ENCODE measurements at regions not wholly inside any gene's neighbourhood (a gene's known extent, or its start where the extent isn't known, plus 50 kb on each side); places are given as distances from the start of the nearest gene placed in this dataset.

DNA sequence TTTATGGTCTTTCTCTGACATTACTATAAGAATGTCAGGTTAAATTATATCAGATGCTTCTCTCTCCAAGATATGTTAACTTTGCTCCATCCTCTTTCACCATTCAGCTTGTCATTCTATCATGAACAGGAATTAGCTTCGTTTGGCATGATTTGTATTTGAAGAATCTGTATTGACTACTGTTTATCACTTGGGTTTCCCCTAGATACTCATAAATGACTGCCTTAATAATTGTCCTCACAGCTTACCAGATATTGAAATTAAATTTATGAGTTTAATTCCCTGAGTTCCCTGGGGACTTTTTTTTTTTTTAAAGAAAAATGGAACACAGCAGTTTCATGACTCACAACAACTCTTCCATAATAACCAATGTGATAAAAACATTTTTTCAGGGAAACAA, 76.2 kb upstream of the EOLA2 start:
- WGBS: 37% methylated on average over 1 of the region's 1 CpG
- no peak for DNase-seq (ENCODE audit: low spot score in 2 of 2)

DNA sequence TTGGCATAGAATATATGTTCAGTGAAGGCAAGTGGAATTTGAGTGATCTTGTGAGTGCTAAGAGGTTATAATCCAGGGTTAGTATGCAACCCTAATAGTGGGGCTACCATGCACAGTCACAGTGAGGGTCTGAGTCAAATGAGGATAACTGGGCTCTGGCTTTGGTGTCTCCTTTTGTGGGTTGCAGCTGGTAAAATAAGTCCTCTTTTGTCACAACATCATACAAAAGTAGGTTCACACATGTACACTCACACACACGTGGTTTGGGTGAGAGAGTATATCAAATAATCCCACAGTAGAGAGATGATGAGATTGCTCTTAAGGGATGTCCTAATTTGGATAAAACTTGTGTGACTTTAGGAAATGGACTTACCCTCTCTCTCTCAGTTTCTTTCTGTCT, 79.6 kb upstream of the EOLA2 start:
- H3K27me3 ChIP-seq: no peaks in the 10 kb centered on the region
- no peak overlapping the region for H3K4me3 ChIP-seq
- WGBS: 67% methylated on average over 1 of the region's 1 CpG
- H3K9me3 ChIP-seq: no peaks in the 10 kb centered on the region
- no peaks in the 10 kb centered on the region for H3K4me1 ChIP-seq
- TF ChIP-seq CTCF (IDR thresholded peaks at IDR 0.05): no peak
- no peak for TF ChIP-seq POLR2A (IDR thresholded peaks at IDR 0.05)
- TF ChIP-seq EP300 (IDR thresholded peaks at IDR 0.05): no peak
- no peak for TF ChIP-seq POLR2AphosphoS5 (IDR thresholded peaks at IDR 0.05)
- DNase-seq (ENCODE audit: low spot score in 2 of 2): no peak
- no peaks in the 10 kb centered on the region for H3K36me3 ChIP-seq
- H3K27ac ChIP-seq: no peak overlapping the region

More for the DNA sequence above, 76.2 kb upstream of the EOLA2 start:
- no peak for TF ChIP-seq POLR2AphosphoS5 (IDR thresholded peaks at IDR 0.05)
- no peak for TF ChIP-seq EP300 (IDR thresholded peaks at IDR 0.05)
- no peak for TF ChIP-seq POLR2A (IDR thresholded peaks at IDR 0.05)
- no peak for TF ChIP-seq CTCF (IDR thresholded peaks at IDR 0.05)
- H3K9me3 ChIP-seq: no peaks in the 10 kb centered on the region
- no peaks in the 10 kb centered on the region for H3K27me3 ChIP-seq
- H3K36me3 ChIP-seq: no peaks in the 10 kb centered on the region
- no peaks in the 10 kb centered on the region for H3K4me1 ChIP-seq
- no peak overlapping the region for H3K4me3 ChIP-seq
- H3K27ac ChIP-seq: no peak overlapping the region

DNA sequence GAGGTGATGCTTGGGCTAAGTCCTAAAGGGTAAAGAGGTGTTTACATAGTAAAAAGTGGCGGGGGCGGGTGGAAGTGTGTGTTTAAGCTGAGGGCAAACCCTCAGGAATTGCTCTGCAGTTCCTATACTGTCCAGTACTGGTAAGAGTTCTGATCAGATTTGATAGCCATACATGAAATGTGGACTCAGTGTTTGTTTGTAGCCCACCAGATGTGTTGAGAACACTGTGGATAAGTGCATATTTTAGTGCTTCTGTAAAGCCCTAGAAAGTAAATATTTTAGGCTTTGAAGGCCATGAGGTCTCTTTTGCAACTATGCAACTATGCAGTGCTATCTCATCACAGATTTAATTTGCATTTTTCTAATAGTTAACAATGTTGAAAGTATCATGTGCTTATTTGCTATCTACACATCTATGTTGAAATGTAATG, 80.7 kb upstream of the EOLA2 start:
- WGBS: 68% methylated on average over 2 of the region's 2 CpGs
- no peak overlapping the region for H3K27ac ChIP-seq
- DNase-seq (ENCODE audit: low spot score in 2 of 2): no peak
- no peaks in the 10 kb centered on the region for H3K27me3 ChIP-seq
- H3K36me3 ChIP-seq: no peaks in the 10 kb centered on the region
- TF ChIP-seq POLR2AphosphoS5 (IDR thresholded peaks at IDR 0.05) (no peak), CTCF (IDR thresholded peaks at IDR 0.05) (no peak), POLR2A (IDR thresholded peaks at IDR 0.05) (no peak), EP300 (IDR thresholded peaks at IDR 0.05) (no peak)
- H3K9me3 ChIP-seq: no peaks in the 10 kb centered on the region
- H3K4me3 ChIP-seq: no peak overlapping the region
- H3K4me1 ChIP-seq: no peaks in the 10 kb centered on the region

DNA sequence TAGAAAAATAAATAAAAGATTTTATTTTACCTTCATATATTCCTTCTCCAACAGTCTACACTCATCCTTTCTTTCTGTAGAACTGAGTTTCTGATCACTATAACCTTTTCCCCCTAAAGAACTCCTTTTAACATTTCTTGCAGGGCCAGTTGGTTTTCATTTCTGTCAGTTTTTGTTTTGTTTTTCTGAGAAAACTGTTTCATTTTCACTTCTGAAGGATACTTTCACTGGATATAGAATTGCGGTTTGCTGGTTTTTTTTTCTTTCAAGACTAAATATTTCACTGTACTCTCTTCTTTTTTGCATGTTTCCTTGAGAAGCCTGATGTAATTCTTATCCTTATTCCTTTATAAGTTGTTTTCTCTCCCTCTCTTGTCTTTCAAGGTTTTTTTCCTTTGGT, 90.4 kb upstream of the EOLA2 start:
- no peak overlapping the region for H3K4me3 ChIP-seq
- 72% methylated on average over 1 of the region's 1 CpG for WGBS
- peaks cover 7% of the 10 kb centered on the region for H3K4me1 ChIP-seq
- no peaks in the 10 kb centered on the region for H3K9me3 ChIP-seq
- no peak for TF ChIP-seq EP300 (IDR thresholded peaks at IDR 0.05)
- TF ChIP-seq POLR2AphosphoS5 (IDR thresholded peaks at IDR 0.05): no peak
- TF ChIP-seq CTCF (IDR thresholded peaks at IDR 0.05): no peak
- TF ChIP-seq POLR2A (IDR thresholded peaks at IDR 0.05): no peak
- no peak overlapping the region for H3K27ac ChIP-seq
- H3K36me3 ChIP-seq: no peaks in the 10 kb centered on the region
- DNase-seq (ENCODE audit: low spot score in 2 of 2): no peak
- no peaks in the 10 kb centered on the region for H3K27me3 ChIP-seq

DNA sequence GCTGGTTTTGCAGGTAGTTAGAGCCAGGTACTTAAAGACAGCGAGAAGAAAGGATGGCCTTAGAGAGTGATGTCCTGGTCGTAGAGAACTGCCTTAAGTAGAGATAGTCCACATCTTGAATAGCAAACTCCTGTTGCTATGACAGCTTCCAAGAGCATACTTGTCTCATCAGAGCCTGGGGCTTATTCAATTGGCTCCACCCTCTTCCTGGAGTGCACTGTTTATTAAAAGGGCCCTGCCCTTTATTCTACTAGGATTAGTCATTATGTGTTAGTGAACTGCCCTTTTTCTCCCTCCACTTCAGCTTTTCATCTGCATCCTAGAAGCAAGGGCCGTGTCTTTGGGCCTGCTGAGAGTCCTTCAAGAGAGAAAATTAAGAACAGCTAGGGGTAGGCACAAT, 94.5 kb upstream of the EOLA2 start:
- Histone ChIP-seq H3K4me3 (no peak overlapping the region), H3K36me3 (no peaks in the 10 kb centered on the region), H3K27ac (no peak overlapping the region), H3K27me3 (no peaks in the 10 kb centered on the region), H3K4me1 (peaks cover 7% of the 10 kb centered on the region), H3K9me3 (no peaks in the 10 kb centered on the region)
- 31% methylated on average over 3 of the region's 3 CpGs for WGBS
- TF ChIP-seq CTCF (IDR thresholded peaks at IDR 0.05) (no peak), POLR2A (IDR thresholded peaks at IDR 0.05) (no peak), EP300 (IDR thresholded peaks at IDR 0.05) (no peak), POLR2AphosphoS5 (IDR thresholded peaks at IDR 0.05) (no peak)
- DNase-seq (ENCODE audit: low spot score in 2 of 2): no peak
